Psoas muscle (tissue), 7 donors: ENCODE measurements at regions not wholly inside any gene's neighbourhood (a gene's known extent, or its start where the extent isn't known, plus 50 kb on each side); places are given as distances from the start of the nearest gene placed in this dataset.
"Not testable (repeated sequence)": the region's sequence is repeated elsewhere in the genome, so short reads cannot be mapped to it uniquely, and the experiment has no call there.

ENCODE experiments used
- ATAC-seq, 4 donors: fragments of 200-7000 bp; cut with Tn5 transposase; one replicate each; pipeline ENCODE4 v1.9.1; 2020; ENCODE audit warnings: moderate library complexity in 3 of 4, mild to moderate bottlenecking in 2 of 4
- DNase-seq, 2 donors: peaks; one replicate each; pipeline ENCODE4 v3.0.0-alpha.2; 2020
- H3K27ac ChIP-seq: fragments of 200-600 bp; one replicate; pipeline ENCODE4 v1.8.0; 2022
- H3K27me3 ChIP-seq, 3 donors: fragments of 200-600 bp in 1 of 3; one replicate each; pipeline versions ENCODE4 v1.6.1 to v1.8.0; 2013 to 2022; ENCODE audit warnings: low read length in 2 of 3, mild to moderate bottlenecking in 2 of 3, moderate library complexity in 1 of 3; ENCODE audit not compliant: insufficient read depth in 3 of 3
- H3K36me3 ChIP-seq, 2 donors: fragments of 200-600 bp in 1 of 2; one replicate each; pipeline versions ENCODE4 v1.6.1 to v1.8.0; 2013 to 2022; ENCODE audit warnings: low read depth in 1 of 2, mild to moderate bottlenecking in 1 of 2, moderate library complexity in 1 of 2; ENCODE audit not compliant: insufficient read depth in 1 of 2
- H3K4me1 ChIP-seq: fragments of 200-600 bp; one replicate; pipeline ENCODE4 v1.8.0; 2022
- H3K4me3 ChIP-seq: fragments of 200-600 bp; one replicate; pipeline ENCODE4 v1.8.0; 2022; ENCODE audit warnings: mild to moderate bottlenecking
- H3K9me3 ChIP-seq: fragments of 200-600 bp; one replicate; pipeline ENCODE4 v1.8.0; 2022
- WGBS, 3 donors: extraction: QIAGEN DNeasy Blood & Tissue Kit; methylation state at CpG; one replicate each; pipeline versions ENCODE4 v1.1.6 to v1.1.7; 2013; 5-methylcytosine and 5-hydroxymethylcytosine counted together
- intact Hi-C, 2 donors: fragments of 100-400 bp; cut with DNase I; formaldehyde crosslinking; loops; one replicate each; pipeline versions ENCODE4 v1.11.0 to v1.14.2; 2022
- TF ChIP-seq, protein P1 (sequence below): fragments of 200-600 bp; IDR thresholded peaks from one replicate; pipeline ENCODE4 v1.8.0; 2022; ENCODE audit warnings: antibody characterized with exemption
- donor health status: healthy with polysubstance abuse.
- donor health status: DM: no; HTN: no; CAD: no; lungs with moderate emphysema.
- donor health status: Bipolar disorder and iron deficiency.
- donor health status: healthy.
- donor health status: DM: yes; HTN: yes; CAD: no.
- donor health status: DM: no; HTN: no; CAD: no.
- donor health status: DM: yes; HTN: yes; CAD: no.

DNA sequence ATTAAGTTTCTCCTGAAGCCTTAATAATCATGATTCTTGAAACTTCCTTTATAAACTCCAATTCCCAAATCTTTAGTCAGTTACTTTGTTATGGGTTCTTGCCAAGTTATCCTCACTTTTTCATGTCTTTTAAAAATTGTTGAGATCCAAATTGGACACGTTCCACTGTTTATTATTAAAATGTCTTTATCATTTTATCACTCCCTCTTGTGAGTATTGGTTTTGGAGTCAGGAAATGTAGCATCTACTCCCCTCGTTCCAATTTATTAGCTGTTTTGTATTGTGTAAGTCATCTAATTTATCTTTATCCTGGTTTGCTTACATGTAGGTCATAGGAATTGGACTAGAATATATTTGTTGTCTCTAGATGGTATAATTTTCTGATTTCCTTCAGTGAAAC is 213.1 kb upstream of the SLC39A10 start:
- intact Hi-C loops = no loop called here

DNA sequence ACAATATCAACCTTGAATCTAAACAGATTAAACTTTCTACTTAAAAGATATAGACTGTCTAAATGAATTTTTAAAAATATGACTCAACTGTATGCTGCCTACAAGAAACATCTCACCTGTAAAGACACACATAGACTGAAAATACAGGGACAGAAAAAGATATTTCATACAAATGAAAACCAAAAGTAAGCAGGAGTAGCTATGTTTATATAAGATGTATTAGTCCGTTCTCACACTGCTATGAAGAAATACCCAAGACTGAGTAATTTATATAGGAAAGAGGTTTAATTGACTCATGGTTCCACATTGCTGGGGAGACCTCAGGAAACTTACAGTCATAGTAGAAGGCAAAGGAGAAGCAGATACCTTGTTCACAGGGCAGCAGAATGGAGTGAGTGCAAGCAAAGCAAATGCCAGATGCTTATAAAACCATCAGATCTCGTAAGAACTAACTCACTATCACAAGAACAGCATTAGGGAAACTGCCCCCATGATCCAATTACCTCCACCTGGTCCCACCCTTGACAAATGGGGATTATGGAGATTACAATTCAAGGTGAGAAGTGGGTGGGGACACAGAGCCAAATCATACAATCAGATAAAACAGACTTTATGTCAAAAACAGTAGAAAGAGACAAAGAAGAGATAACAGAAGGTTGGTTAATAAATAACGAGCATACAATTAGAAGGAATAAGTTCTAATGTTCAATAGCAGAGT is 214.4 kb upstream of the SLC39A10 start:
- Histone ChIP-seq H3K4me1 (no peaks in the 10 kb centered on the region), H3K36me3 (no peaks in the 10 kb centered on the region), H3K27me3 (no peaks in the 10 kb centered on the region), H3K27ac (no peak overlapping the region), H3K9me3 (peaks cover 9% of the 10 kb centered on the region), H3K4me3 (no peak overlapping the region)
- no peak for ATAC-seq
- TF ChIP-seq, protein P1, sequence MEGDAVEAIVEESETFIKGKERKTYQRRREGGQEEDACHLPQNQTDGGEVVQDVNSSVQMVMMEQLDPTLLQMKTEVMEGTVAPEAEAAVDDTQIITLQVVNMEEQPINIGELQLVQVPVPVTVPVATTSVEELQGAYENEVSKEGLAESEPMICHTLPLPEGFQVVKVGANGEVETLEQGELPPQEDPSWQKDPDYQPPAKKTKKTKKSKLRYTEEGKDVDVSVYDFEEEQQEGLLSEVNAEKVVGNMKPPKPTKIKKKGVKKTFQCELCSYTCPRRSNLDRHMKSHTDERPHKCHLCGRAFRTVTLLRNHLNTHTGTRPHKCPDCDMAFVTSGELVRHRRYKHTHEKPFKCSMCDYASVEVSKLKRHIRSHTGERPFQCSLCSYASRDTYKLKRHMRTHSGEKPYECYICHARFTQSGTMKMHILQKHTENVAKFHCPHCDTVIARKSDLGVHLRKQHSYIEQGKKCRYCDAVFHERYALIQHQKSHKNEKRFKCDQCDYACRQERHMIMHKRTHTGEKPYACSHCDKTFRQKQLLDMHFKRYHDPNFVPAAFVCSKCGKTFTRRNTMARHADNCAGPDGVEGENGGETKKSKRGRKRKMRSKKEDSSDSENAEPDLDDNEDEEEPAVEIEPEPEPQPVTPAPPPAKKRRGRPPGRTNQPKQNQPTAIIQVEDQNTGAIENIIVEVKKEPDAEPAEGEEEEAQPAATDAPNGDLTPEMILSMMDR = no peak
- intact Hi-C loops = no loop called here
- 75 to 86% (median 83%) methylated on average over 3 of the region's 3 CpGs for WGBS, 3 donors
- no peak for DNase-seq

More for the DNA sequence above, 213.1 kb upstream of the SLC39A10 start:
- H3K4me3 ChIP-seq = no peak overlapping the region
- ATAC-seq (no peak), DNase-seq (no peak)
- no peaks in the 10 kb centered on the region for H3K4me1 ChIP-seq
- H3K27me3 ChIP-seq = no peaks in the 10 kb centered on the region
- peaks cover 9% of the 10 kb centered on the region for H3K9me3 ChIP-seq
- H3K36me3 ChIP-seq = no peaks in the 10 kb centered on the region
- no peak overlapping the region for H3K27ac ChIP-seq
- TF ChIP-seq, protein P1 = no peak
- 52 to 65% (median 54%) methylated on average over 2 of the region's 2 CpGs for WGBS, 3 donors

DNA sequence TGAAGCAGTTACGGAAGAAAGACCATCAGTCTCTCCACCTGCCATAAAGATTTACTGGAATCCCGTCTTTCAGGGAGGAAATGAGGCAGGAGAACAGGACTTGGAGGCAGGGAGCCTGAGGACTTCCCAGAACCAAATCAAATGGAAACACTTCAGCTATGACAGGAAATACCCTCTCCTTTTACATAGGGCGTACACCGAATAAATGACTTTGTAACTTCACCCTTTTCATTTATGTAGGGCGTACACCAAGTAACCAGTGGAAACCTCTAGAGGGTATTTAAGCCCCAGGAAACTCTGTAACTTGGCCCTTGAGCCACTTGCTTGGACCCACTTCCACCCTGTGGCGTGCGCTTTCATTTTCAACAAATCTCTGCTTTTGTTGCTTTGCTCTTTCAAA is 218.3 kb upstream of the SLC39A10 start:
- H3K9me3 ChIP-seq = peaks cover 9% of the 10 kb centered on the region
- no peaks in the 10 kb centered on the region for H3K4me1 ChIP-seq
- DNase-seq (no peak), ATAC-seq (no peak)
- TF ChIP-seq, protein P1 = no peak
- no peaks in the 10 kb centered on the region for H3K36me3 ChIP-seq
- intact Hi-C loops = no loop called here
- H3K27ac ChIP-seq = no peak overlapping the region
- H3K27me3 ChIP-seq = no peaks in the 10 kb centered on the region
- no peak overlapping the region for H3K4me3 ChIP-seq
- WGBS, 3 donors = 86 to 91% (median 90%) methylated on average over 7 of the region's 7 CpGs

DNA sequence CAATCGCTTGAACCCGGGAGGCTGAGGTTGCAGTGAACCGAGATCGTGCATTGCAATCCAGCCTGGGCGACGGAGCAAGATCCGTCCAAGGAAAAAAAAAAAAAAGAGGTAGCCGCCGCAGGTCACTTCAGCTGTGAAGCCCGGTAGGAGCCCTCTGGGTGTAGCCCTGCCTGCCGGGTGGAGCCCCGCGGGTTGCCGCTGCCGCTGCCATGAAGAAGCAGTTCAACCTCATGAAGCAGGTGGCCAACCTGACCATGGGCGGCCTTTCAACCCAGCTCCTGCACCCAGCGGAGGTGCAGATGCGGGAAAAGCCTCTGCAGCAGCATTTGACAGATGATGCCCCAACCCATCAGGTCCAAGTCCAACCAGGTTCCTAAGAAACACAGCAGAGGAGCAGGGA is 219.5 kb upstream of the SLC39A10 start:
- Histone ChIP-seq H3K27ac (no peak overlapping the region), H3K36me3 (no peaks in the 10 kb centered on the region), H3K4me3 (no peak overlapping the region), H3K4me1 (no peaks in the 10 kb centered on the region), H3K27me3 (no peaks in the 10 kb centered on the region), H3K9me3 (peaks cover 9% of the 10 kb centered on the region)
- ATAC-seq (no peak), DNase-seq (no peak)
- intact Hi-C loops = no loop called here
- 97 to 99% (median 97%) methylated on average over 18 of the region's 18 CpGs for WGBS, 3 donors
- TF ChIP-seq, protein P1 = no peak

DNA sequence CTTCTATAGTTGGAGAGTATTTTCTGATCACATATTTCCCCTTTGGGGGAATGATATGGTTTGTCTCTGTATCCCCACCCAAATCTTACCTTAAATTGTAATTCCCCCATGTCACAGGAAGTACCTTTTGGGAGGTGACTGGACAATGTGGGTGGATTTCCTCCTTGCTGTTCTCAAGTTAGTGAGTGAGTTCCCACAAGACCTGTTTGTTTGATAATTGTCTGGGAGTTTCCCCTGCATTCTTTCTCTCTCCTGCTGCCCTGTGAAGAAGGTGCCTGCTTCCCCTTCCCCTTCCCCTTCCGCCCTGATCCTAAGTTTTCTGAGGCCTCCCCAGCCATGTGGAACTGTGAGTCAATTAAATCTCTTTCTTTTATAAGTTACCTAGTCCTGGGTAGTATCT is 222.7 kb upstream of the SLC39A10 start:
- Histone ChIP-seq H3K27me3 (no peaks in the 10 kb centered on the region), H3K27ac (no peak overlapping the region), H3K4me1 (no peaks in the 10 kb centered on the region), H3K9me3 (no peaks in the 10 kb centered on the region), H3K36me3 (no peaks in the 10 kb centered on the region), H3K4me3 (no peak overlapping the region)
- TF ChIP-seq, protein P1 = no peak
- ATAC-seq (no peak), DNase-seq (no peak)
- WGBS, 3 donors = 69 to 86% (median 82%) methylated on average over 1 of the region's 1 CpG
- intact Hi-C loops = no loop called here

DNA sequence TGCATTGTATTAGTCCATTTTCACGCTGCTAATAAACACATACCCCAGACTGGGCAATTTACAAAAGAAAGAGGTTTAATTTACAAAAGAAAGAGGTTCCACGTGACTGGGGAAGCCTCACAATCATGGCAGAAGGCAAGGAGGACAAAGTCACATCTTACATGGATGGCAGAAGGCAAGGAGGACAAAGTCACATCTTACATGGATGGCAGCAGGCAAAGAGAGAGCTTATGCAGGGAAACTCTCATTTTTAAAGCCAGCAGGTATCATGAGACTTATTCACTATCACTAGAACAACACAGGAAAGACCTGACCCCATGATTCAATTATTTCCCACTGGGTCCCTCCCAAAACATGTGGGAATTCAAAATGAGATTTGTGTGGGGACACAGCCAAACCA is 223.3 kb upstream of the SLC39A10 start:
- H3K4me1 ChIP-seq, intact Hi-C loops, ATAC-seq, H3K9me3 ChIP-seq, DNase-seq, H3K4me3 ChIP-seq, H3K27ac ChIP-seq, H3K36me3 ChIP-seq, H3K27me3 ChIP-seq: not testable (repeated sequence)
- 64 to 69% (median 64%) methylated on average over 2 of the region's 2 CpGs for WGBS, 3 donors
